MM.1S (cell line): ENCODE measurements at regions not wholly inside any gene's neighbourhood (a gene's known extent, or its start where the extent isn't known, plus 50 kb on each side); places are given as distances from the start of the nearest gene placed in this dataset.

Source experiments
- DNase-seq: peaks from one replicate; pipeline ENCODE4 v3.0.0-alpha.2; 2015
- H2AFZ ChIP-seq: fragments of 300-600 bp; sonication (generic); 2 replicates; pipeline ENCODE4 v1.6.0; 2016; ENCODE audit warnings: antibody characterized with exemption, low read length
- H3F3A ChIP-seq: fragments of 300-600 bp; sonication (generic); 2 replicates; pipeline ENCODE4 v1.6.1; 2016; ENCODE audit warnings: mild to moderate bottlenecking, antibody characterized with exemption, low read length, moderate library complexity, mixed read lengths; ENCODE audit not compliant: insufficient read depth
- H3K27ac ChIP-seq: fragments of 300-600 bp; sonication (generic); 2 replicates; pipeline ENCODE4 v1.5.1; 2016; ENCODE audit warnings: mild to moderate bottlenecking, low read length
- H3K27me3 ChIP-seq: fragments of 300-600 bp; sonication (generic); replicated peaks from 2 replicates; pipeline ENCODE4 v1.6.0; 2016; ENCODE audit warnings: low read length; ENCODE audit not compliant: insufficient read depth
- H3K36me3 ChIP-seq: fragments of 300-600 bp; sonication (generic); replicated peaks from 2 replicates; pipeline ENCODE4 v1.6.1; 2016; ENCODE audit warnings: mild to moderate bottlenecking, low read length, mixed read lengths; ENCODE audit not compliant: insufficient read depth
- H3K4me1 ChIP-seq: fragments of 300-600 bp; sonication (generic); 2 replicates; pipeline ENCODE4 v1.6.1; 2016; ENCODE audit warnings: low read length, mixed read lengths
- H3K4me2 ChIP-seq: fragments of 300-600 bp; sonication (generic); 2 replicates; pipeline ENCODE4 v1.6.0; 2016; ENCODE audit warnings: low read depth, low read length
- H3K4me3 ChIP-seq: fragments of 300-600 bp; sonication (generic); 2 replicates; pipeline ENCODE4 v1.5.1; 2016; ENCODE audit warnings: low read length, mixed read lengths
- H3K79me2 ChIP-seq: fragments of 300-600 bp; sonication (generic); 2 replicates; pipeline ENCODE4 v1.6.1; 2016; ENCODE audit warnings: mixed run types, low read length, mixed read lengths
- H3K9ac ChIP-seq: fragments of 300-600 bp; sonication (generic); 2 replicates; pipeline ENCODE4 v1.6.1; 2016; ENCODE audit warnings: low read length, mixed read lengths
- H3K9me2 ChIP-seq: fragments of 300-600 bp; sonication (generic); replicated peaks from 2 replicates; pipeline ENCODE4 v1.6.1; 2016; ENCODE audit warnings: mild to moderate bottlenecking, low read length, mixed read lengths; ENCODE audit not compliant: insufficient read depth
- H3K9me3 ChIP-seq: fragments of 300-600 bp; sonication (generic); replicated peaks from 2 replicates; pipeline ENCODE4 v1.6.1; 2016; ENCODE audit warnings: mild to moderate bottlenecking, low read length, mixed read lengths; ENCODE audit not compliant: insufficient read depth
- H4K20me1 ChIP-seq: fragments of 300-600 bp; sonication (generic); 2 replicates; pipeline ENCODE4 v1.6.1; 2016; ENCODE audit warnings: mild to moderate bottlenecking, low read length, moderate library complexity, mixed read lengths; ENCODE audit not compliant: insufficient read depth
- CTCF ChIP-seq: fragments of 300-600 bp; sonication (generic); IDR thresholded peaks from 2 replicates; pipeline ENCODE4 v1.5.1; 2016; ENCODE audit warnings: antibody characterized with exemption, low read length, mixed read lengths
- EZH2 ChIP-seq: fragments of 300-600 bp; sonication (generic); optimal IDR thresholded peaks from 2 replicates; pipeline ENCODE3; 2017; ENCODE audit warnings: low read depth, mild to moderate bottlenecking, antibody characterized with exemption, low read length, mixed read lengths
- EZH2phosphoT487 ChIP-seq: fragments of 300-600 bp; sonication (generic); IDR thresholded peaks from 2 replicates; pipeline ENCODE4 v1.6.1; 2018; ENCODE audit warnings: antibody characterized with exemption, low read length

GRCh38 chr2:145597809-145598208, 1077.9 kb upstream of the ZEB2 start:
- TF ChIP-seq EZH2phosphoT487 (no peak), CTCF (no peak), EZH2 (no peak)

GRCh38 chr2:145597006-145597405, 1077.1 kb upstream of the ZEB2 start:
- Histone ChIP-seq H3K9me3 (no peaks in the 10 kb centered on the region), H4K20me1 (no peaks in the 10 kb centered on the region), H3K9ac (no peak overlapping the region), H3K36me3 (no peaks in the 10 kb centered on the region), H3K79me2 (no peaks in the 10 kb centered on the region), H3K4me2 (no peak overlapping the region), H2AFZ (no peak overlapping the region), H3K27me3 (no peaks in the 10 kb centered on the region), H3F3A (no peaks in the 10 kb centered on the region), H3K9me2 (no peaks in the 10 kb centered on the region), H3K27ac (no peak overlapping the region), H3K4me3 (no peak overlapping the region), H3K4me1 (no peaks in the 10 kb centered on the region)
- DNase-seq: no peak
- TF ChIP-seq CTCF (no peak), EZH2phosphoT487 (no peak), EZH2 (no peak)

More at GRCh38 chr2:145597809-145598208, 1077.9 kb upstream of the ZEB2 start:
- Histone ChIP-seq H3K4me2 (no peak overlapping the region), H3K36me3 (no peaks in the 10 kb centered on the region), H3K9ac (no peak overlapping the region), H3K9me3 (no peaks in the 10 kb centered on the region), H3F3A (no peaks in the 10 kb centered on the region), H3K4me3 (no peak overlapping the region), H3K9me2 (no peaks in the 10 kb centered on the region), H3K27ac (no peak overlapping the region), H3K79me2 (no peaks in the 10 kb centered on the region), H2AFZ (no peak overlapping the region), H3K4me1 (no peaks in the 10 kb centered on the region), H3K27me3 (no peaks in the 10 kb centered on the region), H4K20me1 (no peaks in the 10 kb centered on the region)
- DNase-seq: no peak

GRCh38 chr2:145596416-145596815, 1076.5 kb upstream of the ZEB2 start:
- Histone ChIP-seq H4K20me1 (no peaks in the 10 kb centered on the region), H3F3A (no peaks in the 10 kb centered on the region), H3K9me3 (no peaks in the 10 kb centered on the region), H3K27me3 (no peaks in the 10 kb centered on the region), H3K4me1 (no peaks in the 10 kb centered on the region), H3K9me2 (no peaks in the 10 kb centered on the region), H3K4me2 (no peak overlapping the region), H3K4me3 (no peak overlapping the region), H3K9ac (no peak overlapping the region), H3K36me3 (no peaks in the 10 kb centered on the region), H3K27ac (no peak overlapping the region), H2AFZ (no peak overlapping the region), H3K79me2 (no peaks in the 10 kb centered on the region)
- TF ChIP-seq CTCF: no peak
- DNase-seq: no peak
